ENCODE measurements at regions not wholly inside any gene's neighbourhood (a gene's known extent, or its start where the extent isn't known, plus 50 kb on each side); places are given as distances from the start of the nearest gene placed in this dataset.

- DNase-seq (ENCODE audit: low spot score) = no peak
These were observed 429.5 kb downstream of the TLE1 start for GRCh38 chr9:81259896-81260295.

DNA sequence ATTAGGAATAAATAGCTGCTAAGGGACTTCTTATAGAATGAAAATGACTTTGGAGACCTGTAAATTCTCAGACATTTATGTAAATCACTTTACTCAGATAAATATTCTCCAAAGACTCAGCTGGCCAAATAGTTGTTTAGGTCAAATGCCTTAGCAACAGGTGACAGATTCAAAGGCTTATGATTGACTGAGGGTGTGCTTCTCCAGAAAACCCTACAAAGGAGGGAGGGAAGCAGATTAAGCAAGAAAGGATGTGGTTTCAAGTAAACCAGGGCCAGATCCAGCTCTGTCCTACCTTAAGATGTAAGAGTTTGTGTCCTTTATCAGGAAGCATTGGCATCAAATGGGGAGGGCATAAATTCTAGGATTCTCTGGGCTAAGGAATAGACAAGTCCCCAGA is 433.0 kb downstream of the TLE1 start:
- DNase-seq (ENCODE audit: low spot score) = no peak

- DNase-seq (ENCODE audit: low spot score) = no peak
These were observed 438.7 kb downstream of the TLE1 start for GRCh38 chr9:81250606-81251005.

GRCh38 chr9:81250041-81250440 is 439.3 kb downstream of the TLE1 start:
- DNase-seq (ENCODE audit: low spot score) = no peak

DNA sequence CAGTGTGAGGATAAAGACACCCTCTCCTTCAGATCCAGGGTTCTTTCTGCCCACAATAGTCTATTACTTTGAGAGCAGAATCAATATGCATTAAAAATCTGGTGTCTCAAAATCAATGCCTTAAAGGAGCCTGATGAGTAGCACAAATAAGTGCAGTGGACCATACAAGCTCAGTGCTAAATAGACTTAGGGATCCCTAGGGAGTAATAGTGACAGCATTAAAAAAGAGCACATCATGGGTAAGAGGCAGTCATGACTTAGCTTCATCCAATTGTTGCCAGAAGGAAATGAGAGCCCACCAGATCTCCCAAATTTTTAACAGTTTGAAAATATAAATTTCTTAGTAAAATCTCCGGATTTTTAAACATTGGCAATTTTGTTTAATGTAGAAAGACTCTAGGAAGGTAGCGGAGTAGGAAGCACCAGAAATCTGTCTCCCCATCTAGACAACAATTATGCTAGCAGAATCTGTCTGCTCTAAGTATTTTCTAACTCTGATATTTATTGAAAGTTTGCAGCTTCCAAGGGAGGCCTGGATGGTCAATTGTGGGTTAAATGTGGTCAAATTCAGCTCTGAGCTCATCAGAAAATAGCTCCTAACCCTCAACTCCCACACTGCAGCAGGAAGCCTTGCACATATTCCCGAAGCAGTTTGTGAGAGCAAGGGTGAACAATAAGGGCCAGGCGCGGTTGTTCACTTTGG is 443.9 kb downstream of the TLE1 start:
- DNase-seq (ENCODE audit: low spot score) = no peak

GRCh38 chr9:81244631-81245030 is 444.7 kb downstream of the TLE1 start:
- DNase-seq (ENCODE audit: low spot score) = no peak

DNA sequence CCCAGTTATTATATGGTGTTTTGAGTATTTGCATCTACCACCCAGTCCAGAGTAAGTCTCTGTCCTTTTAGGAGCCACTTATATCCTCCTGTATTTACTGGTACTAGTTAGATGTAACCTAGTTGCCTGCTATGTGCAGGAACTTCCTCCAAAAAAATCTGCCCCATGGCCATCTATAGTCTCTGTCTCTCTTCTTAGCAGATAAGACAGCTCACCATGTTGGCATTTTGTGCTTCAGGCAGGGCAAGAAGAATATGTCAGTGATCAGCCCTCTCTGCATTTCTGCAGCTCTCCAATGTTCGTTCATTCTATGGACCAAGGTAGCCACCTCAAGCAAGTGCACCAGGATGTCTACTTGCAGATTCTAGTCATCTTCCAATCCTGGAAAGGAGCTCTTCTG is 446.5 kb downstream of the TLE1 start:
- no peak for DNase-seq (ENCODE audit: low spot score)

- no peak for DNase-seq (ENCODE audit: low spot score)
These were observed 450.0 kb downstream of the TLE1 start for GRCh38 chr9:81239388-81239787.

- DNase-seq (ENCODE audit: low spot score) = no peak
These were observed 451.6 kb downstream of the TLE1 start for GRCh38 chr9:81237565-81238231.

DNA sequence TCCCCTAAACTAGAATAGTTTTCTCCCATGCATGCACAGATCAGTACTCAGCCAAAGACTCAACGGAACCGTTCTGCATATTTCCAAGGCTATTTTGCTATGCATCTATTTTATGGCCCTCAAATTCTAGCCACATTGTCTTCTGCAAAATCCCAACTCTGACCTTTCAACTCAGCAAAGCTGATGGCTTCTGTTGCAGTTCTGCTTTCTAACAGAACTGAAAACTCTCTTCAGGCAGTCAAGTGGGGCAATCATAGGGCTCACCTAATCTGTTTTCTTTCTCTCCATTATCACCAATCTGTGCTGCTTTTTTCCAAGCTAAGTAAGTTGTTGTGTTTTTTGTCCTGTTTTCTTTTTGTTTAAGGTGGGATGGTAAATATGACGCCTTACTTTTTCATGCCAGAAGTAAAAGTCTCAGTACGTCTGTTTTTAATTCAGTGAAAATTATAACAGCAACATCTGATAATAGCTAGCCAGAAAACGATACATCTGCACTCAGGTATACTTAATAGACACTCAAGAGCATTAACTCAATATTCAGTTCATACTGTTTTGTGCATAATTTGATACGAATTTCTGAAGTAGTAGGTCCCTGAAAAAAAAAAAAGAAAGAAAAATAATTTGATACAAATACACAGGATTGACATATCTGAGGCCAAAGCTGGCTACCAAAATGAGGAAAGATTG is 454.3 kb downstream of the TLE1 start:
- no peak for DNase-seq (ENCODE audit: low spot score)

- no peak for DNase-seq (ENCODE audit: low spot score)
These were observed 458.3 kb downstream of the TLE1 start for GRCh38 chr9:81231011-81231410.

- no peak for DNase-seq (ENCODE audit: low spot score)
These were observed 461.7 kb downstream of the TLE1 start for GRCh38 chr9:81227507-81228245.

DNA sequence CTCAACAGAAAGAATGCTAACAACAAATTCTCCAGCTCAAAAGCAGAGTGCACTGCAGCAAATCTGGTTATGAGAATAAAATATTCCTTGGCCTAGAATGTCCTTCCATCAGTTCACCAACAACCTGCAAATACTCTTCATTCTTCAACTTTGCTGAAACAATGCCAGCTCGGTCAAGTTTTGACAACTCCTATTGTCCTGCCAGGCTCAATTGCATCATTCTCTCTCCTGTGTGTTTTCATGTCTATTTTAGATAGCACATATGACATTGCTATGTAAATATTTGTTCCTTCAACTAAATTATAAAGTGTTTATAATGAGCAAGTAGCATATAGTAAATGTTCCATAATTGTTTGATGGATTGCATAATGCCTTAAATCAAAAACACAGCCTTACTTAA is 463.8 kb downstream of the TLE1 start:
- no peak for DNase-seq (ENCODE audit: low spot score)

- DNase-seq (ENCODE audit: low spot score) = no peak
These were observed 464.9 kb downstream of the TLE1 start for GRCh38 chr9:81224166-81225081.

GRCh38 chr9:81214975-81215374 is 474.4 kb downstream of the TLE1 start:
- DNase-seq (ENCODE audit: low spot score) = no peak

DNA sequence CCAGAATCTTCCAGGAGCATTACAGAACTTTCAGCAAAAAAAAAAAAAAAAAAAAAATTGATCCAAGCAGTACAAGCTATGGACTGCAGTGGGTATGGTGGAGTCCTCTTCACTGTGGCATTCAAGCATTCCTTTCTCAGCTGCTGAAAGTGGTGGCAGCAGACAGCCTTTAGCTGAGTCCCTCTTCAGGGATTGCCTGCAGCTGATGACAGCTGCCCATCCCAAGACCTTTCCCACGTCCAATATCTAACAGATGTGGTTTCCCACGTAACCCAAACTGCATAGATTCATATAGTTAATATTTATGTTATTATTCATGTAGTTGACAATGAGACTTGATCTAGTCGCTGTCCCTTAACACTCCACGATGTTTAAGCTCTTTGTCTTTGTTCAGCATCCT is 475.9 kb downstream of the TLE1 start:
- DNase-seq (ENCODE audit: low spot score) = no peak

DNA sequence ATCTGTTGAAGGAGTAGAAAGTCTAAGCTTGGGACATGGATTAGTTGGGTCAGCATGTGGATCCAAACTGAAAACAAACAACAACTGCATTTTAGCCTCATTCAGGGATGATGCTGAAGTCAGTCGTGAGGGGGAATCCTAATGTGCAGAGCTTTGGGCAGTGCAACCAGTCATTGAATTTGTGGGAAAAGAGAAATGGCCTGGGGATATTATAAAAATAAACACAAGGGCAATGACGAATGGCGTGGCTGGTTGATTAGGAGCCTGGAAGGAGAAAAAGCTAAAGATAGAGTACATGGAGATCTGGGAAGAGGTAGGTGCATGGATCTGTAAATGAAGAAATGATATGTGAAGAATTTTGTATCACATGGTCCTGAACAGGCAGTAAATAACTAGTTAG is 477.6 kb downstream of the TLE1 start:
- no peak for DNase-seq (ENCODE audit: low spot score)

- no peak for DNase-seq (ENCODE audit: low spot score)
These were observed 481.7 kb downstream of the TLE1 start for GRCh38 chr9:81207651-81208050.

DNA sequence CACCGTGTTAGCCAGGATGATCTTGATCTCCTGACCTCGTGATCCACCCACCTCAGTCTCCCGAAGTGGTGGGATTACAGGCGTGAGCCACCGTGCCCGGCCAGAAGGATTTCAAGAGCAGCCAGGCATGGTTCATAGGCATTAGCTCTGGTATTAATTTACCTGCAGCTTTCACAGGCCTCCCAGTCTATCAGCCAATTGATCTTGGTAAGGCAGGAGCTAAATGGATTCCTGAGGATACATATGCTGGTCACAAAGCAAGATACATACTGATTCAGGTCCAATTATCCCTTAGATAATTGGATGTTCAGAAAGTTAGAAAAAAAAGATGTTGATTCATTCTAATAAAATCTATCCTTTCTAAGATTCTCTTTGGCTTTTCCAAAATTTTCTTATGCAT is 487.1 kb downstream of the TLE1 start:
- DNase-seq (ENCODE audit: low spot score) = no peak

DNA sequence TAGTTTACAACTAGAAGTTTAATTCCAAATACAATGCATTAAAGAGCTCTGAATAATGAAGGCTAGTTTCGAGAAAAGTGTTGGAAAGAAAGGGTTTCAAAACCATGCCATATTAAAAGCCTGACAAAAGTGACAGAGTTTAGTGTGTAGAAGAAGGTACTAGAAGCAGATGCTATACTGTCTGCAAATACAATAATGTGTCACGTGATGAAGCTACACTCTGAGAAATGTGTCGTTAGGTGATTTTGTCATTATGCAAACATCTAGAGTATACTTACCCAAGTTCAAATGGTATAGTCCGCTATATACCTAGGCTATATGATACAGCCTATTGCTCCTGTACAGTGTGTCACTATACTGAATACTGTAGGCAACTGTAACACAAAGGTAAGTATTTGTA is 494.1 kb downstream of the TLE1 start:
- DNase-seq (ENCODE audit: low spot score) = no peak

Data from CD4-positive, alpha-beta T cell treated with Interleukin-15 for 4 hours (primary cell).